RWPE2 (cell line): ENCODE measurements at regions not wholly inside any gene's neighbourhood (a gene's known extent, or its start where the extent isn't known, plus 50 kb on each side); places are given as distances from the start of the nearest gene placed in this dataset.

Experiments used
- ATAC-seq: fragments of 200-7000 bp; cut with Tn5 transposase; 3 replicates; pipeline ENCODE4 v1.9.1; 2021; ENCODE audit warnings: low read depth
- DNase-seq: peaks from one replicate; pipeline ENCODE4 v3.0.0-alpha.2; 2020; ENCODE audit warnings: low spot score
- H3K27ac ChIP-seq: fragments of 450-650 bp; 2 replicates; pipeline ENCODE4 v1.5.1; 2017; ENCODE audit warnings: mild to moderate bottlenecking; ENCODE audit not compliant: poor library complexity, severe bottlenecking
- H3K27me3 ChIP-seq: fragments of 250-450 bp; sonication (Bioruptor Pico); 2 replicates; pipeline ENCODE4 v1.5.1; 2021; ENCODE audit warnings: mild to moderate bottlenecking, moderate library complexity; ENCODE audit not compliant: insufficient read depth, poor library complexity, severe bottlenecking
- H3K36me3 ChIP-seq: fragments of 250-450 bp; sonication (Bioruptor Pico); 2 replicates; pipeline ENCODE4 v1.5.1; 2020; ENCODE audit warnings: low read depth, mild to moderate bottlenecking, moderate library complexity
- H3K4me1 ChIP-seq: fragments of 250-450 bp; sonication (Bioruptor Pico); 2 replicates; pipeline ENCODE4 v1.5.1; 2021; ENCODE audit warnings: mild to moderate bottlenecking, moderate library complexity; ENCODE audit not compliant: insufficient read depth, poor library complexity, severe bottlenecking
- H3K4me3 ChIP-seq: fragments of 250-450 bp; sonication (Bioruptor Pico); 2 replicates; pipeline ENCODE4 v1.5.1; 2021; ENCODE audit warnings: mild to moderate bottlenecking, moderate library complexity; ENCODE audit not compliant: severe bottlenecking
- H3K9me3 ChIP-seq: fragments of 250-450 bp; sonication (Bioruptor Pico); 2 replicates; pipeline ENCODE4 v1.5.1; 2021; ENCODE audit warnings: mild to moderate bottlenecking, moderate library complexity; ENCODE audit not compliant: severe bottlenecking
- TF ChIP-seq, protein P1 (sequence below): fragments of 450-650 bp; IDR thresholded peaks from one replicate; pipeline ENCODE4 v1.5.1; 2017; ENCODE audit warnings: mild to moderate bottlenecking, moderate library complexity; ENCODE audit not compliant: poor library complexity, severe bottlenecking

DNA sequence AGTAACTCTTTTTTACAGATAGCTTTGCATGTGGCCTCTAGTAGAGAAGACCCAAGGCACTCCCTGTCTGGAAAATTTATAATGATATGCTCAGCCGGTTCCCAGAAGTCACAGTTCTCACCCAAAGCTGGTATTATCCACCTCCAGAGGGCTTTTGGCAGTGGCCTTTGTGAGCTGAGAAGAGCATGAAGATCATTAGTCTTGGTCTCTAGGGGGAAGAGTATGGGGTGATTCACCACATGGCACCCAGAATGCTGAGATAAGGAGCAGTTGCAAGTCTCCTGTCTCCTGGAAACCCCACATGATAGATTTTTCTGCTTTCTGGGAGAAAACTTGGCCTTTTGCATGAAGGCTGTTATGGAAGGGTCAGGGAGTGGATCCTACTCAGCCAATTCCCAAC is 75.4 kb upstream of the PRPS1 start:
- no peak for DNase-seq
- H3K27me3 ChIP-seq = no peaks in the 10 kb centered on the region
- no peak overlapping the region for H3K27ac ChIP-seq
- H3K36me3 ChIP-seq = no peaks in the 10 kb centered on the region
- H3K9me3 ChIP-seq = no peaks in the 10 kb centered on the region
- no peak for ATAC-seq
- H3K4me1 ChIP-seq = no peaks in the 10 kb centered on the region
- TF ChIP-seq, protein P1, sequence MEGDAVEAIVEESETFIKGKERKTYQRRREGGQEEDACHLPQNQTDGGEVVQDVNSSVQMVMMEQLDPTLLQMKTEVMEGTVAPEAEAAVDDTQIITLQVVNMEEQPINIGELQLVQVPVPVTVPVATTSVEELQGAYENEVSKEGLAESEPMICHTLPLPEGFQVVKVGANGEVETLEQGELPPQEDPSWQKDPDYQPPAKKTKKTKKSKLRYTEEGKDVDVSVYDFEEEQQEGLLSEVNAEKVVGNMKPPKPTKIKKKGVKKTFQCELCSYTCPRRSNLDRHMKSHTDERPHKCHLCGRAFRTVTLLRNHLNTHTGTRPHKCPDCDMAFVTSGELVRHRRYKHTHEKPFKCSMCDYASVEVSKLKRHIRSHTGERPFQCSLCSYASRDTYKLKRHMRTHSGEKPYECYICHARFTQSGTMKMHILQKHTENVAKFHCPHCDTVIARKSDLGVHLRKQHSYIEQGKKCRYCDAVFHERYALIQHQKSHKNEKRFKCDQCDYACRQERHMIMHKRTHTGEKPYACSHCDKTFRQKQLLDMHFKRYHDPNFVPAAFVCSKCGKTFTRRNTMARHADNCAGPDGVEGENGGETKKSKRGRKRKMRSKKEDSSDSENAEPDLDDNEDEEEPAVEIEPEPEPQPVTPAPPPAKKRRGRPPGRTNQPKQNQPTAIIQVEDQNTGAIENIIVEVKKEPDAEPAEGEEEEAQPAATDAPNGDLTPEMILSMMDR = no peak
- H3K4me3 ChIP-seq = no peak overlapping the region

DNA sequence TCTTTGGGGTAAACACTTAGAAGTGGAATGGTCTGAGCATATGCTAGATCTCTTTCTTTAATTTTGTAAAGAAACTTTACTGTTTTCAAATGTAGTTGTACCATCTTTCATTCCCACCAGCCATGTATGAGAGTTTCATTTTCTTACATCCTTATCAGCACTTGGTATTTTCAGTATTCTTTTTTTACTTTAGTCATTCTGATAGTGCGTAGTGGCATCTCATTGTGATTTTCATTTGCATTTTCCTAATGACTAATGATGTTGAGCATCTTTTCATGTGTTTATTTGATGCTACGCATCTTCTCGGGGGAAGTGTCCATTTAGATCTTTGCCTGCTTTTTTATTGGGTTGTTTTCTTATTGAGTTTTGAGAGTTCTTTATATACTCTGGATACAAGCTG is 71.3 kb upstream of the PRPS1 start:
- H3K9me3 ChIP-seq = no peaks in the 10 kb centered on the region
- no peak for DNase-seq
- H3K4me1 ChIP-seq = no peaks in the 10 kb centered on the region
- H3K4me3 ChIP-seq = no peak overlapping the region
- H3K27ac ChIP-seq = no peak overlapping the region
- no peaks in the 10 kb centered on the region for H3K27me3 ChIP-seq
- H3K36me3 ChIP-seq = no peaks in the 10 kb centered on the region
- ATAC-seq = no peak
- TF ChIP-seq, protein P1 = no peak

DNA sequence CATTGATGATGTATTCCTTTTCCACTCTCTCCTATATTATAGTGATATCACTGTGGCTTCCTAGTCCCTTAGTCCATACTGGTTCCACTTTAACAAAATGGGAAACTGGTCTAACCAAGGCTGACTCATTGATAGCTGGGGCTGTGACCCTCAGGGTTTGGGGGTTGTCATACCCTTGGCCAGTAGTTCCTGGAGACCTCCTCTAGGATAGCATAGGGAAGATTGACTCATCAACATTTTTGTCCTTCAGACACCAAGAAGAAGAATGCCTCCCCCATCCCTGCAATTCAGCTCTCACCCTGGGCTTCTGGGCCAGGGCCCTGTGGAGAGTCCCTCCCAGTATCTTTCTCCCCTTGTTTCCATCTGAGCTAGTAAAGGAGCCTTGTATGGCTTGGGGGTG is 68.8 kb upstream of the PRPS1 start:
- DNase-seq (no peak), ATAC-seq (no peak)
- Histone ChIP-seq H3K4me3 (no peak overlapping the region), H3K4me1 (no peaks in the 10 kb centered on the region), H3K36me3 (no peaks in the 10 kb centered on the region), H3K9me3 (no peaks in the 10 kb centered on the region), H3K27ac (no peak overlapping the region), H3K27me3 (no peaks in the 10 kb centered on the region)
- TF ChIP-seq, protein P1 = no peak

DNA sequence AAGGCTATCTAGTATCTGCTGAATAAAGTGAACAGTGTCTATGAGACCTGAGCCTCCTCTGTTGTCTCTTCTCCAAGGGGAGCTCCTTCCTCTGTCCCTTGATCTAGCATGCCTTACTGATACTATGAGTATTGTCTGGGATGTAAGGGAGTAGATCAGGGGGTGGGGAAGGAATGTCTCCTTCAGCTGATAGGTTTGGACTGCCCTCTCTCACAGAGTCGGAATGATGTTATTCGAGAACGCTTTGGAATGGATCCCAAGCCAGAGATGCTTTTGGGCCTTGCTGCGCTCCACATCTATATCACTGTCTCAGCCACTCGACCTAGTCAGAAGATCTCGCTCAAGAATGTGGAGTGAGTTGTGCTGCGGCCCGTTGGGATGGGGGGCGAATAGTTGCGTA is 68.3 kb upstream of the PRPS1 start:
- Histone ChIP-seq H3K27me3 (no peaks in the 10 kb centered on the region), H3K4me1 (no peaks in the 10 kb centered on the region), H3K36me3 (no peaks in the 10 kb centered on the region), H3K27ac (no peak overlapping the region), H3K4me3 (no peak overlapping the region), H3K9me3 (no peaks in the 10 kb centered on the region)
- DNase-seq (no peak), ATAC-seq (no peak)
- TF ChIP-seq, protein P1 = no peak

DNA sequence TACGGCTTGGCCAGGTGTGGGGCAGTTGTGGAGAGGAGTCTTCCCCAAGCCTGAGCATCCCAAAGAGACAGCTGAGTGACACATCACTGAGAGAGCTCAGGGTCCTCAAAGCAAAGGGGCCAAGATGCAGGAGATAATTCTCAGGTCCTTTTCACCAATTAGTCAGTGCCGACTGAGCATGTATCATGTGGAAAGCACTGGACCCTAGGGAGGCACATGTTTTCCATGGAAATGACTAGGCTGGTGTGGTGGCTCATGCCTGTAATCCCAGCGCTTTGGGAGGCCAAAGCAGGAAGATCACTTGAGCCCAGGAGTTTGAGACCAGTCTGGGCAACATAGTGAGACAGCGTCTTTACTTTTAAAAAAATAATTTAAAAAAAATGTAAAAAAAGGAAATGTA is 67.3 kb upstream of the PRPS1 start:
- H3K4me3 ChIP-seq = no peak overlapping the region
- no peak overlapping the region for H3K27ac ChIP-seq
- no peaks in the 10 kb centered on the region for H3K4me1 ChIP-seq
- DNase-seq (no peak), ATAC-seq (no peak)
- TF ChIP-seq, protein P1 = no peak
- no peaks in the 10 kb centered on the region for H3K9me3 ChIP-seq
- no peaks in the 10 kb centered on the region for H3K27me3 ChIP-seq
- H3K36me3 ChIP-seq = no peaks in the 10 kb centered on the region
